Aorta (tissue), 5 donors: ENCODE measurements at regions not wholly inside any gene's neighbourhood (a gene's known extent, or its start where the extent isn't known, plus 50 kb on each side); places are given as distances from the start of the nearest gene placed in this dataset.

Source experiments
- ATAC-seq: fragments of 200-7000 bp; cut with Tn5 transposase; one replicate; pipeline ENCODE4 v1.9.1; 2022; ENCODE audit warnings: moderate library complexity; ENCODE audit not compliant: low FRiP score
- DNase-seq, 2 donors: peaks; one replicate each; pipeline ENCODE4 v3.0.0-alpha.2; 2020
- H3K27ac ChIP-seq, 2 donors: one replicate each; pipeline ENCODE4 v1.5.1; 2013; ENCODE audit warnings: low read length in 2 of 2, mild to moderate bottlenecking in 2 of 2, moderate library complexity in 2 of 2, control low read depth in 1 of 2, inconsistent platforms in 1 of 2, low read depth in 1 of 2
- H3K27me3 ChIP-seq, 2 donors: one replicate each; pipeline ENCODE4 v1.6.1; 2013; ENCODE audit warnings: control low read depth in 1 of 2, low read length in 1 of 2, mild to moderate bottlenecking in 1 of 2, moderate library complexity in 1 of 2; ENCODE audit not compliant: insufficient read depth in 2 of 2, control insufficient read depth in 1 of 2
- H3K36me3 ChIP-seq, 2 donors: one replicate each; pipeline ENCODE4 v1.6.1; 2013; ENCODE audit warnings: control low read depth in 1 of 2, low read length in 1 of 2, mild to moderate bottlenecking in 1 of 2; ENCODE audit not compliant: insufficient read depth in 2 of 2, control insufficient read depth in 1 of 2
- H3K4me1 ChIP-seq, 2 donors: one replicate each; pipeline ENCODE4 v1.6.1; 2013; ENCODE audit warnings: low read length in 2 of 2, control low read depth in 1 of 2, mild to moderate bottlenecking in 1 of 2, moderate library complexity in 1 of 2; ENCODE audit not compliant: insufficient read depth in 2 of 2, control insufficient read depth in 1 of 2
- H3K4me3 ChIP-seq, 2 donors: one replicate each; pipeline ENCODE4 v1.5.1; 2013; ENCODE audit warnings: low read length in 2 of 2, control low read depth in 1 of 2, mild to moderate bottlenecking in 1 of 2
- H3K9me3 ChIP-seq: one replicate; pipeline ENCODE4 v1.6.1; 2013; ENCODE audit warnings: mild to moderate bottlenecking, low read length; ENCODE audit not compliant: control insufficient read depth
- WGBS, 2 donors: extraction: QIAGEN DNeasy Blood & Tissue Kit; methylation state at CpG; one replicate each; pipeline ENCODE4 v1.1.7; 2013; 5-methylcytosine and 5-hydroxymethylcytosine counted together
- intact Hi-C, 2 donors: fragments of 100-400 bp; cut with DNase I; formaldehyde crosslinking; loops; one replicate each; pipeline versions ENCODE4 v1.14.2 to v1.15.0; 2022
- donor health status: healthy with polysubstance abuse.
- donor health status: Bipolar disorder and iron deficiency.
- donor health status: DM: no; HTN: no; CAD: no.
- donor health status: DM: no; HTN: no; CAD: no.
- donor health status: DM: yes; HTN: yes; CAD: no.

DNA sequence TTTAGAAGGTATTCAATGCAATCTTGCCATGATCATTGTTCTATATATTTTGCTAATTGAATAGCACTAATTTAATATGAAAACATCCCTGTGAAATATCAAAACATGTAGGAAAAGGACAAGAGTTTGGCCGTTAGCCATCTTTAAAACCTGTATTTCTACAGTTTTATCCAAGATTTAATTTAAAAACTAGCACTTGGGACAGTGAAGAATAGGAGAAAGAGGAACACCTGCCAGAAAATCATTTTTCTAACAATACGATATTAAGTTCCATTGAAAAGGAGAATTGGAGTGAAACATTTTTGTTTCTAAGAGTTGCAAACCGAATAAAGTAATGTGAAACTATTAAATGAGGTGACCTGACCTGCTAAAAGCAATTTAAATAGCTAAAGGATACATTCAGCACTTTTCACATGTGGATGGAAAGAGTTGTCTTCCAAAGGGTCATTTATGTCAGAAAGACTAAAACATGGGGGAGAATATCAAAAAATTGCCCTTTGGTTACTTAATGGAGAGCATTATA lies 1673.6 kb upstream of the MIR17HG start:
- intact Hi-C loops, result no loop called here
- WGBS, 2 donors, result 68% methylated on average over 3 of the region's 3 CpGs
- no peak overlapping the region for H3K27ac ChIP-seq
- peaks cover 1% of the 10 kb centered on the region for H3K9me3 ChIP-seq
- ATAC-seq, result no peak
- H3K4me1 ChIP-seq, result no peaks in the 10 kb centered on the region
- H3K4me3 ChIP-seq, result no peak overlapping the region
- DNase-seq, result no peak
- no peaks in the 10 kb centered on the region for H3K27me3 ChIP-seq
- no peaks in the 10 kb centered on the region for H3K36me3 ChIP-seq

GRCh38 chr13:89678466-89679121 lies 1668.9 kb upstream of the MIR17HG start:
- H3K27ac ChIP-seq, result no peak overlapping the region
- H3K4me3 ChIP-seq, result no peak overlapping the region
- intact Hi-C loops, result no loop called here
- H3K9me3 ChIP-seq, result peaks cover 1% of the 10 kb centered on the region
- ATAC-seq (no peak), DNase-seq (no peak)
- H3K27me3 ChIP-seq, result no peaks in the 10 kb centered on the region
- no peaks in the 10 kb centered on the region for H3K36me3 ChIP-seq
- WGBS, 2 donors, result 64 to 76% methylated on average over 2 of the region's 2 CpGs
- H3K4me1 ChIP-seq, result no peaks in the 10 kb centered on the region

GRCh38 chr13:89684896-89685295 lies 1662.6 kb upstream of the MIR17HG start:
- Histone ChIP-seq H3K4me1 (no peaks in the 10 kb centered on the region), H3K9me3 (peaks cover 2% of the 10 kb centered on the region), H3K27ac (no peak overlapping the region), H3K36me3 (no peaks in the 10 kb centered on the region), H3K4me3 (no peak overlapping the region), H3K27me3 (no peaks in the 10 kb centered on the region)
- no peak for DNase-seq
- intact Hi-C loops, result no loop called here
- ATAC-seq, result no peak

GRCh38 chr13:89686171-89686570 lies 1661.3 kb upstream of the MIR17HG start:
- H3K4me1 ChIP-seq, result no peaks in the 10 kb centered on the region
- 71 to 76% methylated on average over 5 of the region's 5 CpGs for WGBS, 2 donors
- ATAC-seq (no peak), DNase-seq (no peak)
- intact Hi-C loops, result no loop called here
- no peak overlapping the region for H3K27ac ChIP-seq
- H3K27me3 ChIP-seq, result no peaks in the 10 kb centered on the region
- H3K4me3 ChIP-seq, result no peak overlapping the region
- H3K36me3 ChIP-seq, result no peaks in the 10 kb centered on the region
- peaks cover 2% of the 10 kb centered on the region for H3K9me3 ChIP-seq

- Histone ChIP-seq H3K36me3 (no peaks in the 10 kb centered on the region), H3K4me3 (no peak overlapping the region), H3K4me1 (no peaks in the 10 kb centered on the region), H3K27ac (no peak overlapping the region), H3K27me3 (no peaks in the 10 kb centered on the region), H3K9me3 (peaks cover 2% of the 10 kb centered on the region)
- DNase-seq (no peak), ATAC-seq (no peak)
- 13 to 33% methylated on average over 5 of the region's 5 CpGs for WGBS, 2 donors
- intact Hi-C loops, result no loop called here
These were observed 1660.4 kb upstream of the MIR17HG start for GRCh38 chr13:89687066-89687465.

DNA sequence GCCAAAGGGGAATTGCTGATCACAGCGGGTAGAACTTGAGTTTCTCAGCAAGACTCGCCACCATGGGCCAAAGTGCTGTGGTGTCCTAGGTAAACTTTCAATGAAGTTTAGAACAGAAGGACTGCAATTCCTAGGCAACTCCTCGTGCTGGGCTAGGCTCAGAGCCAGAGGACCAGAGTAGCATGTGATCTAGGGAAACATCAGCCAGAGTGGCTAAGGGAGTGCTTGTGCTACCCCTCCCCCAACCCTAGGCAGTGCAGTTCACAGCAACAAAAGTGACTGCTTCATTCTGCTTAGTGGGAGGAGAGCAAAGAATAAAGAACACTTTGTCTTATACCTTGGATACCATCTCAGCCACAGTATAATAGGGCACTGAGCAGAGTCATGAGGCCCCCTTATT lies 1658.6 kb upstream of the MIR17HG start:
- H3K27me3 ChIP-seq, result no peaks in the 10 kb centered on the region
- peaks cover 2% of the 10 kb centered on the region for H3K9me3 ChIP-seq
- 62 to 63% methylated on average over 3 of the region's 3 CpGs for WGBS, 2 donors
- H3K36me3 ChIP-seq, result no peaks in the 10 kb centered on the region
- H3K4me3 ChIP-seq, result no peak overlapping the region
- ATAC-seq, result no peak
- no peak for DNase-seq
- H3K27ac ChIP-seq, result no peak overlapping the region
- intact Hi-C loops, result no loop called here
- H3K4me1 ChIP-seq, result no peaks in the 10 kb centered on the region

GRCh38 chr13:89694451-89694850 lies 1653.0 kb upstream of the MIR17HG start:
- intact Hi-C loops, result no loop called here
- WGBS, 2 donors, result 63 to 75% methylated on average over 1 of the region's 1 CpG
- Histone ChIP-seq H3K4me3 (no peak overlapping the region), H3K4me1 (no peaks in the 10 kb centered on the region), H3K36me3 (no peaks in the 10 kb centered on the region), H3K27ac (no peak overlapping the region), H3K27me3 (no peaks in the 10 kb centered on the region), H3K9me3 (no peaks in the 10 kb centered on the region)
- ATAC-seq (no peak), DNase-seq (no peak)

- 6 to 8% methylated on average over 4 of the region's 4 CpGs for WGBS, 2 donors
- no peaks in the 10 kb centered on the region for H3K9me3 ChIP-seq
- H3K36me3 ChIP-seq, result no peaks in the 10 kb centered on the region
- no peak for DNase-seq
- no peaks in the 10 kb centered on the region for H3K27me3 ChIP-seq
- intact Hi-C loops, result no loop called here
- H3K4me1 ChIP-seq, result no peaks in the 10 kb centered on the region
- no peak for ATAC-seq
- H3K27ac ChIP-seq, result no peak overlapping the region
- H3K4me3 ChIP-seq, result no peak overlapping the region
These were observed 1651.9 kb upstream of the MIR17HG start for GRCh38 chr13:89695343-89696257.

DNA sequence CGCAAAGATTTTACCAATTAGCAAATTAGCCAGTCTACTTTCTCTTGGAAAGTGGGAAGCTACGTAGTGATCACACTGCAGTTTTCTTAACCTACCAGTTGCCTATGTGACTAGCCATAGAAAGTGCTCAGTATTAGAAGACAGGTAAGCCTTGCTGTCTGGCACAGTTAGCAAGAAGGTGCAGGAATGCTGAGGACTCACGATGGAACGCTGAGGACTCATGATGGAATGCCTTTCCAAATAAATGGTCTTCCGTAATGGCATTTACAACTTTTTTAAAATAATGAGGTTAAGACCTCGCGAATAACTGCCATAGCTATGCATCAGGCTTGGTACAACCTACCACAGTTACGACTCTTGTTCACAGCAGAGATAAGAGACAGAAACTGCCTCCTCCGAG lies 1645.6 kb upstream of the MIR17HG start:
- H3K27me3 ChIP-seq, result no peaks in the 10 kb centered on the region
- H3K9me3 ChIP-seq, result no peaks in the 10 kb centered on the region
- no peak for ATAC-seq
- no peak for DNase-seq
- 38 to 52% methylated on average over 9 of the region's 9 CpGs for WGBS, 2 donors
- intact Hi-C loops, result no loop called here
- no peaks in the 10 kb centered on the region for H3K4me1 ChIP-seq
- H3K36me3 ChIP-seq, result no peaks in the 10 kb centered on the region
- no peak overlapping the region for H3K4me3 ChIP-seq
- no peak overlapping the region for H3K27ac ChIP-seq
